Tongue (tissue), 1 donor: ENCODE measurements at regions not wholly inside any gene's neighbourhood (a gene's known extent, or its start where the extent isn't known, plus 50 kb on each side); places are given as distances from the start of the nearest gene placed in this dataset.
"Not testable (repeated sequence)": the region's sequence is repeated elsewhere in the genome, so short reads cannot be mapped to it uniquely, and the experiment has no call there.

Experiments
- DNase-seq: peaks from one replicate; pipeline ENCODE4 v3.0.0-alpha.2; 2015

GRCh38 chr4:9110700-9111099 is 59.5 kb upstream of the FAM90A26 start:
- DNase-seq = not testable (repeated sequence)

DNA sequence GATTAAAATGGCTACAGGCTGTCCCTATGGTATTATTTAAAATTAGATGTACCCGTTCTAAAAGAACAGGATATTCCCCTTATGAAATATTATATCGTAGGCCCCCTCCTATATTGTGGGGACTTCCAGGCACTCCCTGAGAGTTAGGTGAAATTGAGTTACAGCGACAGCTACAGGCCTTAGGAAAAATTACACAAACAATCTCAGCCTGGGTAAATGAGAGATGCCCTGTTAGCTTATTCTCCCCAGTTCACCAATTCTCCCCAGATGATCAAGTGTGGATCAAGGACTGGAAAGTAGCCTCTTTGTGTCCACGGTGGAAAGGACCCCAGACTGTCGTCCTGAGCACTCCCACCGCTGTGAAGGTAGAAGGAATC is 67.1 kb upstream of the FAM90A26 start:
- DNase-seq = not testable (repeated sequence)

- peak; percentile 55 for DNase-seq
Observed at GRCh38 chr4:9102471-9103147, 67.6 kb upstream of the FAM90A26 start.

DNA sequence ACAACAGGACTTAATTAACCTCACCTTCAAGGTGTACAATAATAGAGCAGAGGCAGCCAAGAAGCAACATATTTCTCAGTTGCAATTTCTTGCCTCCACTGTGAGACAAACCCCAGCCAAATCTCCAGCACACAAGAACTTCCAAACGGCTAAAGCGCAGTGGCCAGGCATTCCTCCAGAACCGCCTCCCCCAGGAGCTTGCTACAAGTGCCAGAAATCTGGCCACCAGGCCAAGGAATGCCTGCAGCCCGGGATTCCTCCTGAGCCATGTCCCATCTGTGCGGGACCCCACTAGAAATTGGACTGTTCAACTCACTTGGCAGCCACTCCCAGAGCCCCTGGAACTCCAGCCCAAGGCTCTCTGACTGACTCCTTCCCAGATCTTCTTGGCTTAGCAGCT is 73.9 kb upstream of the FAM90A26 start:
- DNase-seq = not testable (repeated sequence)

- peak; percentile 75 for DNase-seq
Observed at GRCh38 chr4:9078796-9079195, 91.4 kb upstream of the FAM90A26 start.

- not testable (repeated sequence) for DNase-seq
Observed at GRCh38 chr4:9076974-9077373, 93.2 kb upstream of the FAM90A26 start.

- DNase-seq = not testable (repeated sequence)
Observed at GRCh38 chr4:9076486-9076885, 93.7 kb upstream of the FAM90A26 start.

DNA sequence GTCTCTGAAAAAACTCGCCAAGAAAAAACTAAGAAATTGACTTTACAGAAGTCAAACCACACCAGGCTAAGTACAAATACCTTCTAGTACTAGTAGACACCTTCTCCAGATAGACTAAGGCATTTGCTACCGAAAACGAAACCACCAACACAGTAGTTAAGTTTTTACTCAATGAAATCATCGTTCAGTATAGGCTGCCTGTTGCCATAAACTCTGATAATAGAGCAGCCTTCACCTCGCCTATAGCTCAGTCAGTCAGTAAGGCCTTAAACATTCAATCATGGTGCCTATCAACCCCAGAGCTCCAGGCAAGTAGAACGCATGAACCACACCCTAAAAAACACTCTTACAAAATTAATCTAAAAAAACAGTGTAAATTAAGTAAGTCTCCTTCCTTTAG is 96.8 kb upstream of the FAM90A26 start:
- DNase-seq = not testable (repeated sequence)

DNA sequence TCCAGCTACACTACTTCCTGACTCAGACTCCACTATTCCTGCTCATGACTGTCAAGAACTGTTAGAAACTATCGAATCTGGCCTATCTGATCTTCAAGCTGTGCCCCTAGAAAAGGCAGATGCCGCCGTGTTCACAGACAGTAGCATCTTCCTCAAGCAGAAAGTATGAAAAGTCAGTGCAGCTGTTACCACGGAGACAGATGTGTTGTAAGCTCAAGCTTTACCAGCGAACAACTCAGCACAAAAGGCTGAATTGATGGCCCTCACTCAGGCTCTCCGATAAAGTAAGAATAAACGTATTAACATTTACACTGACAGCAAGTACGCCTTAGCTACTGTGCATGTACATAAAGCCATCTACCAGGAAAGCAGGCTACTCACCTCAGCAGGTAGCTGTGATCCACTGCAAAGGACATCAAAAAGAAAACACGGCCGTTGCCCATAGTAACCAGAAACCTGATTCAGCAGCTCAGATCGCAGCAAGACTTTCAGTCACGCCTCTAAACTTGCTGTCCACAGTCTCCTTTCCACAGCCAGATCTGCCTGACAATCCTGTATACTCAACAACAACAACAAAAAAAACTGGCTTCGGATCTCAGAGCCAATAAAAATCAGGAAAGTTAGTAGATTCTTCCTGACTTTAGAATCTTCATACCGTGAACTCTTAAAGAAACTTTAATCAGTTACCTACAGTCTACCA is 97.5 kb upstream of the FAM90A26 start:
- peak; percentile 54 for DNase-seq

DNA sequence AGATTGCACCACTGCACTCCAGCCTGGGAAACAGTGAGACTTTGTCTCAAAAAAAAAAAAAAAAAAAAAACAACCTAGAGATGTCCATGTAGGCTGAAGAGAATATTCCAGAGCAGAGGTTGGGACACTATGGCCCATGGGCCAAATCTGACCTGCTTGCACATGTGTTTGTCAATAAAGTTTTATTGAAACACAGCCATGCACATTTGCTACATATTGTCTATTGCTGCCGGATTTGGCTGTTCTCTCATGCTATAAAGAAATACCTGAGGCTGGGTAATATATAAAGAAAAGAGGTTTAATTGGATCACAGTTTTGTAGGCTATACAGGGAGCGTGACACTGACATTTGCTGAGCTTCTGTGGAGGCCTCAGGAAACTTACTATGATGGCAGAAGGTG is 102.3 kb upstream of the FAM90A26 start:
- DNase-seq = not testable (repeated sequence)

GRCh38 chr4:9063612-9064011 is 106.6 kb upstream of the FAM90A26 start:
- DNase-seq = not testable (repeated sequence)

GRCh38 chr4:9024866-9025265 is 145.3 kb upstream of the FAM90A26 start:
- not testable (repeated sequence) for DNase-seq

DNA sequence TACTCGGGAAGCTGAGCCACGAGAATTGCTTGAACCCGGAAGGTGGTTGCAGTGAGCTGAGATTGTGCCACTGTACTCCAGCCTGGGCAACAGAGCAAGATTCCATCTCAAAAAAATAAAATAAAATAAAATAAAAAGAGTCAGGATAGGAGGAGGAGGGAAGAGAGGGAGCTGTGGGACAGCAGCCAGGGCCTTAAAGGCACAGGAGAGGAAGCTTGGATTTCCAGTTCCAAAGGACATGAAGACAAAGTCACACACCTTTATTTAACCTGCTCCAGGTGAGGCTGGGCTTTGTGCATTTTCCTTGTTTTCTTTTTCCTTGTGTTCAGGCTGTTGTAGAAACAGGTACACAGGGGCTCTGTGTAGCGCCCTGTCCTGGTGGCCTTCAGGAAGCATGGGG is 138.2 kb upstream of the HMX1 start:
- DNase-seq = not testable (repeated sequence)

DNA sequence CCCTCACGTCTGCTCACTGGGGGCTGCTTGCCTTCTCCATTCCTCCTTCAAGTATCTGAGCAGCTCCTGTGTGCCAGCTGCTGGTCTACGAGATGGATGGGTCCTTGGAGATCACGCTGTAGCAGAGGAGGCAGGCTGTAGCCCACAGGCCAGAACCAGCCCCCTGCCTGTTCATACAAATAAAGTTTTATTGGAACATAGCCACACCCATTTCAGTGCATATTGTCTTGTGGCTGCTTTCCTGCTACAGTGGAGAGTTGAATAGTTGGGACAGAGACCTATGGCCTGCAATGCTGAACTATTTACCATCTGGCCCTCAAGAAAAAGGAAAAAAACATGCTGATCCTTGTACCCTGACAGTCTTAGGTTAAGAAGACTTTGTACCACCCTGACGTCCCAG is 136.8 kb upstream of the HMX1 start:
- not testable (repeated sequence) for DNase-seq

- not testable (repeated sequence) for DNase-seq
Observed at GRCh38 chr4:9001153-9001552, 129.5 kb upstream of the HMX1 start.

GRCh38 chr4:9000505-9001001 is 128.9 kb upstream of the HMX1 start:
- DNase-seq = peak; percentile 73

- DNase-seq = peak; percentile 16
Observed at GRCh38 chr4:8992981-8993380, 121.3 kb upstream of the HMX1 start.

- DNase-seq = not testable (repeated sequence)
Observed at GRCh38 chr4:8991449-8991848, 119.8 kb upstream of the HMX1 start.

GRCh38 chr4:8990341-8990740 is 118.7 kb upstream of the HMX1 start:
- DNase-seq = not testable (repeated sequence)

GRCh38 chr4:8985786-8986185 is 114.1 kb upstream of the HMX1 start:
- not testable (repeated sequence) for DNase-seq

- not testable (repeated sequence) for DNase-seq
Observed at GRCh38 chr4:8984641-8985040, 113.0 kb upstream of the HMX1 start.

- DNase-seq = not testable (repeated sequence)
Observed at GRCh38 chr4:8983921-8984320, 112.3 kb upstream of the HMX1 start.

- peak; percentile 5 for DNase-seq
Observed at GRCh38 chr4:8976466-8977128, 105.0 kb upstream of the HMX1 start.
